ENCODE measurements at regions not wholly inside any gene's neighbourhood (a gene's known extent, or its start where the extent isn't known, plus 50 kb on each side); places are given as distances from the start of the nearest gene placed in this dataset.

- no peaks in the 10 kb centered on the region for H3K27me3 ChIP-seq (ENCODE audit: insufficient read depth, poor library complexity, severe bottlenecking)
- no peak overlapping the region for H3K27ac ChIP-seq (replicated peaks)
- TF ChIP-seq CTCF (IDR thresholded peaks at IDR 0.05; ENCODE audit: insufficient read depth, low read length), result no peak
- TF ChIP-seq REST (IDR thresholded peaks at IDR 0.05; ENCODE audit: insufficient replicate concordance, low read depth), result no peak
- TF ChIP-seq SPI1 (IDR thresholded peaks at IDR 0.05; ENCODE audit: borderline replicate concordance, low read depth), result no peak
- TF ChIP-seq POLR2AphosphoS5 (IDR thresholded peaks at IDR 0.05; ENCODE audit: low read depth), result no peak
- TF ChIP-seq GABPA (IDR thresholded peaks at IDR 0.05; ENCODE audit: low read depth), result no peak
- no peak for DNase-seq (ENCODE audit: low read depth in 1 of 2, low spot score in 1 of 2)
- no peak overlapping the region for H3K4me3 ChIP-seq (replicated peaks; ENCODE audit: insufficient read depth, low read length)
Observed at GRCh38 chr21:15659753-15660422, 69.9 kb upstream of the USP25 start.

- no peak for TF ChIP-seq POLR2AphosphoS5 (IDR thresholded peaks at IDR 0.05; ENCODE audit: low read depth)
- TF ChIP-seq REST (IDR thresholded peaks at IDR 0.05; ENCODE audit: insufficient replicate concordance, low read depth), result no peak
- TF ChIP-seq GABPA (IDR thresholded peaks at IDR 0.05; ENCODE audit: low read depth), result no peak
- no peak for TF ChIP-seq CTCF (IDR thresholded peaks at IDR 0.05; ENCODE audit: insufficient read depth, low read length)
- no peak for TF ChIP-seq SPI1 (IDR thresholded peaks at IDR 0.05; ENCODE audit: borderline replicate concordance, low read depth)
- DNase-seq (ENCODE audit: low read depth in 1 of 2, low spot score in 1 of 2), result no peak
- no peak overlapping the region for H3K27ac ChIP-seq (replicated peaks)
Observed at GRCh38 chr21:15660423-15660804, 69.4 kb upstream of the USP25 start.

GRCh38 chr21:15667010-15667409, 62.8 kb upstream of the USP25 start:
- Histone ChIP-seq H3K27me3 (ENCODE audit: insufficient read depth, poor library complexity, severe bottlenecking) (no peaks in the 10 kb centered on the region), H3K4me3 (replicated peaks; ENCODE audit: insufficient read depth, low read length) (no peak overlapping the region), H3K27ac (replicated peaks) (no peak overlapping the region)
- no peak for TF ChIP-seq POLR2AphosphoS5 (IDR thresholded peaks at IDR 0.05; ENCODE audit: low read depth)
- TF ChIP-seq CTCF (IDR thresholded peaks at IDR 0.05; ENCODE audit: insufficient read depth, low read length), result no peak
- no peak for TF ChIP-seq REST (IDR thresholded peaks at IDR 0.05; ENCODE audit: insufficient replicate concordance, low read depth)
- no peak for TF ChIP-seq GABPA (IDR thresholded peaks at IDR 0.05; ENCODE audit: low read depth)
- TF ChIP-seq SPI1 (IDR thresholded peaks at IDR 0.05; ENCODE audit: borderline replicate concordance, low read depth), result no peak
- no peak for DNase-seq (ENCODE audit: low read depth in 1 of 2, low spot score in 1 of 2)

More at GRCh38 chr21:15660423-15660804, 69.4 kb upstream of the USP25 start:
- no peak overlapping the region for H3K4me3 ChIP-seq (replicated peaks; ENCODE audit: insufficient read depth, low read length)
- H3K27me3 ChIP-seq (ENCODE audit: insufficient read depth, poor library complexity, severe bottlenecking), result no peaks in the 10 kb centered on the region
